Retinal pigment epithelial cell (primary cell): ENCODE measurements at regions not wholly inside any gene's neighbourhood (a gene's known extent, or its start where the extent isn't known, plus 50 kb on each side); places are given as distances from the start of the nearest gene placed in this dataset.

Experiments used
- DNase-seq: peaks from one replicate; pipeline ENCODE4 v3.0.0-alpha.2; 2010; ENCODE audit warnings: low read depth
- H3K4me3 ChIP-seq: 2 replicates; pipeline ENCODE4 v1.5.1; 2011; ENCODE audit warnings: mild to moderate bottlenecking, low read length, control low read depth, moderate library complexity
- CTCF ChIP-seq: conservative IDR thresholded peaks from 2 replicates; pipeline ENCODE4 v1.5.1; 2011; ENCODE audit warnings: low read depth, low read length, control low read depth, inconsistent platforms

- no peak for TF ChIP-seq CTCF
- no peak overlapping the region for H3K4me3 ChIP-seq
- DNase-seq: no peak
Measured at GRCh38 chr10:59012839-59013238, 163.6 kb upstream of the PHYHIPL start.

GRCh38 chr10:59016043-59016442 is 160.4 kb upstream of the PHYHIPL start:
- no peak for DNase-seq
- no peak for TF ChIP-seq CTCF
- H3K4me3 ChIP-seq: no peak overlapping the region

- H3K4me3 ChIP-seq: no peak overlapping the region
- TF ChIP-seq CTCF: no peak
- no peak for DNase-seq
Measured at GRCh38 chr10:59018977-59019376, 157.5 kb upstream of the PHYHIPL start.

- H3K4me3 ChIP-seq: no peak overlapping the region
- TF ChIP-seq CTCF: no peak
- no peak for DNase-seq
Measured at GRCh38 chr10:59019603-59020002, 156.8 kb upstream of the PHYHIPL start.

- H3K4me3 ChIP-seq: no peak overlapping the region
- no peak for TF ChIP-seq CTCF
Measured at GRCh38 chr10:59020502-59020901, 155.9 kb upstream of the PHYHIPL start.

GRCh38 chr10:59025981-59026765 is 150.3 kb upstream of the PHYHIPL start:
- no peak for TF ChIP-seq CTCF
- DNase-seq: no peak

More at GRCh38 chr10:59020502-59020901, 155.9 kb upstream of the PHYHIPL start:
- DNase-seq: no peak

GRCh38 chr10:59027975-59028655 is 148.3 kb upstream of the PHYHIPL start:
- no peak for TF ChIP-seq CTCF
- DNase-seq: no peak
- no peak overlapping the region for H3K4me3 ChIP-seq

More at GRCh38 chr10:59025981-59026765, 150.3 kb upstream of the PHYHIPL start:
- no peak overlapping the region for H3K4me3 ChIP-seq
